ENCODE measurements at regions not wholly inside any gene's neighbourhood (a gene's known extent, or its start where the extent isn't known, plus 50 kb on each side); places are given as distances from the start of the nearest gene placed in this dataset.

DNA sequence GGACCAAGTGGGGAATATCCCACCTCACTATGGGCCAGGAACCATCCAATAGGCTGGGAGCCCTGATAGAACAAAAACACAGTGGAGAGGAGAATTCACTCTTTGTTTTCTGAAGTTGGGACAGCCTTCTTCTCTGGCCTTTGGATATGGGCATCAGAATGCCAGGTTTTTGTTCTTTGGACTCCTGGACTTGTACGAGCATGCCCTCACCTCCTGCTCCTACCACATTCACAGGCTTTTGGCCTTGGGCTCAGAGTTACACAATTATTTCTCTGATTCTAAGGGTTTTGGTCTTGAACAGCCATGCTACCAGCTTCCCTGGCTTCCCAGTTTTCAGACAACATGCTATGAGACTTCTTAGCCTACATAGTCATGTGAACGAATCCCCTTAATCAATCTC, 732.9 kb upstream of the VRK2 start:
- Histone ChIP-seq H4K20me1 (ENCODE audit: insufficient read depth, low read length) (no peaks in the 10 kb centered on the region), H3K36me3 (replicated peaks; ENCODE audit: insufficient read depth, low read length) (no peaks in the 10 kb centered on the region), H2AFZ (ENCODE audit: low read length) (no peak overlapping the region), H3K79me2 (ENCODE audit: low read length) (no peaks in the 10 kb centered on the region), H3K9me2 (replicated peaks; ENCODE audit: insufficient read depth, low read length) (no peaks in the 10 kb centered on the region), H3K9ac (ENCODE audit: low read length) (no peak overlapping the region), H3K27me3 (replicated peaks; ENCODE audit: insufficient read depth, low read length) (no peaks in the 10 kb centered on the region), H3K9me3 (replicated peaks; ENCODE audit: insufficient read depth, low read length) (no peaks in the 10 kb centered on the region), H3F3A (ENCODE audit: insufficient read depth, low read length) (no peaks in the 10 kb centered on the region), H3K4me1 (ENCODE audit: low read length) (no peaks in the 10 kb centered on the region), H3K27ac (ENCODE audit: low read length) (no peak overlapping the region), H3K4me2 (ENCODE audit: low read depth, low read length) (no peak overlapping the region), H3K4me3 (ENCODE audit: low read length) (no peak overlapping the region)
- DNase-seq, result no peak
- TF ChIP-seq, protein P1, sequence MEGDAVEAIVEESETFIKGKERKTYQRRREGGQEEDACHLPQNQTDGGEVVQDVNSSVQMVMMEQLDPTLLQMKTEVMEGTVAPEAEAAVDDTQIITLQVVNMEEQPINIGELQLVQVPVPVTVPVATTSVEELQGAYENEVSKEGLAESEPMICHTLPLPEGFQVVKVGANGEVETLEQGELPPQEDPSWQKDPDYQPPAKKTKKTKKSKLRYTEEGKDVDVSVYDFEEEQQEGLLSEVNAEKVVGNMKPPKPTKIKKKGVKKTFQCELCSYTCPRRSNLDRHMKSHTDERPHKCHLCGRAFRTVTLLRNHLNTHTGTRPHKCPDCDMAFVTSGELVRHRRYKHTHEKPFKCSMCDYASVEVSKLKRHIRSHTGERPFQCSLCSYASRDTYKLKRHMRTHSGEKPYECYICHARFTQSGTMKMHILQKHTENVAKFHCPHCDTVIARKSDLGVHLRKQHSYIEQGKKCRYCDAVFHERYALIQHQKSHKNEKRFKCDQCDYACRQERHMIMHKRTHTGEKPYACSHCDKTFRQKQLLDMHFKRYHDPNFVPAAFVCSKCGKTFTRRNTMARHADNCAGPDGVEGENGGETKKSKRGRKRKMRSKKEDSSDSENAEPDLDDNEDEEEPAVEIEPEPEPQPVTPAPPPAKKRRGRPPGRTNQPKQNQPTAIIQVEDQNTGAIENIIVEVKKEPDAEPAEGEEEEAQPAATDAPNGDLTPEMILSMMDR (IDR thresholded peaks at IDR 0.05; ENCODE audit: low read length), result no peak
- TF ChIP-seq EZH2phosphoT487 (IDR thresholded peaks at IDR 0.05; ENCODE audit: low read length) (no peak), EZH2 (optimal IDR thresholded peaks at IDR 0.05; ENCODE audit: low read depth, low read length) (no peak)

DNA sequence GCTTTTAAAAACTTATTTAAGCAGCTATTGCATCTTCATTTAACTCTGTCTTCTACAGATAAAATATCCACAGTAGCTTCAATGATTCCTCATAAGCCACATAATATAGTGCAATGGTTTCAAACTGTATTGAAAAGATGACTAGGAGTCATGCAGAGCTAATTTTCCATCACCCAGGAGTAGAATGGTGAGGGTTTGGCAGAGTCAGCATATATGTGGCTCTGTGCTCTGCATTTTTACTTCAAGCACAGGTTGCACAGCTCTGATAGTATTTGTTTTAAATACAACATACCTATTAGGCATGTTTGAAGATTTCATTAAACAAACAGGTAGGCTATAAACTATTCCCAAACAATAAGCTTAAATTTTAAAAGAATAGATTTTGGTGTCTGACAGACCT, 731.9 kb upstream of the VRK2 start:
- Histone ChIP-seq H3K9ac (ENCODE audit: low read length) (no peak overlapping the region), H3K9me2 (replicated peaks; ENCODE audit: insufficient read depth, low read length) (no peaks in the 10 kb centered on the region), H3K4me3 (ENCODE audit: low read length) (no peak overlapping the region), H3K27me3 (replicated peaks; ENCODE audit: insufficient read depth, low read length) (no peaks in the 10 kb centered on the region), H3F3A (ENCODE audit: insufficient read depth, low read length) (no peaks in the 10 kb centered on the region), H3K27ac (ENCODE audit: low read length) (no peak overlapping the region), H4K20me1 (ENCODE audit: insufficient read depth, low read length) (no peaks in the 10 kb centered on the region), H2AFZ (ENCODE audit: low read length) (no peak overlapping the region), H3K4me2 (ENCODE audit: low read depth, low read length) (no peak overlapping the region), H3K36me3 (replicated peaks; ENCODE audit: insufficient read depth, low read length) (no peaks in the 10 kb centered on the region), H3K4me1 (ENCODE audit: low read length) (no peaks in the 10 kb centered on the region), H3K9me3 (replicated peaks; ENCODE audit: insufficient read depth, low read length) (no peaks in the 10 kb centered on the region), H3K79me2 (ENCODE audit: low read length) (no peaks in the 10 kb centered on the region)
- no peak for TF ChIP-seq EZH2phosphoT487 (IDR thresholded peaks at IDR 0.05; ENCODE audit: low read length)
- TF ChIP-seq EZH2 (optimal IDR thresholded peaks at IDR 0.05; ENCODE audit: low read depth, low read length), result no peak
- no peak for DNase-seq

DNA sequence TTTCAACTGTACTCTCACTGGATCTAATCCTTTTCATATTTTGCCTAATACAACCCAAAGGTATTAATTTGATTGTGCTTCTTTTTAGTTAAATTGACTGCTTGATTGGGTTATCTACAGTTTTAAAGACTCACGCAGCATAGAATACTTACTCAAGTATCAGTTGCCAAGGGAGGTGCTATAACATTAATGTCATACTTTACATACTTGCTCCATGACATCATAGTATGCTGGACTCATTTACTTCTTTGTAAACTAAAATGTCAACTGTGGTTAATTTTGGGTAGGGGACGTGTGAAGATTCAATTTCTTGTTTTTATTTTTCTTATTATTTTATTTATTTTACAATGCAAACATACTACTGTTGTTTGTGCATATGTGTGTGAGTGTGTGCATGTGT, 716.2 kb upstream of the VRK2 start:
- Histone ChIP-seq H3K9me2 (replicated peaks; ENCODE audit: insufficient read depth, low read length) (no peaks in the 10 kb centered on the region), H2AFZ (ENCODE audit: low read length) (no peak overlapping the region), H3K79me2 (ENCODE audit: low read length) (no peaks in the 10 kb centered on the region), H3K27ac (ENCODE audit: low read length) (no peak overlapping the region), H3K9ac (ENCODE audit: low read length) (no peak overlapping the region), H3K4me3 (ENCODE audit: low read length) (no peak overlapping the region), H4K20me1 (ENCODE audit: insufficient read depth, low read length) (no peaks in the 10 kb centered on the region), H3K4me1 (ENCODE audit: low read length) (no peaks in the 10 kb centered on the region), H3F3A (ENCODE audit: insufficient read depth, low read length) (no peaks in the 10 kb centered on the region), H3K4me2 (ENCODE audit: low read depth, low read length) (no peak overlapping the region), H3K36me3 (replicated peaks; ENCODE audit: insufficient read depth, low read length) (no peaks in the 10 kb centered on the region), H3K27me3 (replicated peaks; ENCODE audit: insufficient read depth, low read length) (no peaks in the 10 kb centered on the region), H3K9me3 (replicated peaks; ENCODE audit: insufficient read depth, low read length) (no peaks in the 10 kb centered on the region)
- no peak for DNase-seq
- TF ChIP-seq EZH2phosphoT487 (IDR thresholded peaks at IDR 0.05; ENCODE audit: low read length), result no peak
- TF ChIP-seq, protein P1 (IDR thresholded peaks at IDR 0.05; ENCODE audit: low read length), result no peak
- no peak for TF ChIP-seq EZH2 (optimal IDR thresholded peaks at IDR 0.05; ENCODE audit: low read depth, low read length)

DNA sequence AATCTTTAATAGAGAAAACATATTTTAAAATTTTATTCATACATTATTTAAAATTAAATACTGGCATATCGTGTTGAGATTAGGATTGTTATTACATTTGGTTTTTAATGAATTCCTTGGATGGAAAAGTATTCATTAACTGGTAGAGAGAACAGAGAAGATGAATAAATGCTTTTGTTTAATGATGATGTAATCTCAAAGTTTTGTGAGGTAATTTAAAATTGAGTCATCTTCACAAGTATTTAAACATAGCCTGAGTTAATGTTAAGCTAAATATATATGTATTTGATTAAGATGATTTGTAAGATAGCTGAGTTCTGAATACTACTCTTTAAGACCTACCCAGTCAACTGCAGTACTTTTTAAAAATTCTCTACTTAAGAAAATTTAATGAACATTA, 713.4 kb upstream of the VRK2 start:
- H3K27ac ChIP-seq (ENCODE audit: low read length), result no peak overlapping the region
- no peak overlapping the region for H3K9ac ChIP-seq (ENCODE audit: low read length)
- H3K36me3 ChIP-seq (replicated peaks; ENCODE audit: insufficient read depth, low read length), result no peaks in the 10 kb centered on the region
- H3K27me3 ChIP-seq (replicated peaks; ENCODE audit: insufficient read depth, low read length), result no peaks in the 10 kb centered on the region
- TF ChIP-seq EZH2phosphoT487 (IDR thresholded peaks at IDR 0.05; ENCODE audit: low read length) (no peak), EZH2 (optimal IDR thresholded peaks at IDR 0.05; ENCODE audit: low read depth, low read length) (no peak)
- TF ChIP-seq, protein P1 (IDR thresholded peaks at IDR 0.05; ENCODE audit: low read length), result no peak
- no peaks in the 10 kb centered on the region for H3K4me1 ChIP-seq (ENCODE audit: low read length)
- no peaks in the 10 kb centered on the region for H3K9me3 ChIP-seq (replicated peaks; ENCODE audit: insufficient read depth, low read length)
- H3F3A ChIP-seq (ENCODE audit: insufficient read depth, low read length), result no peaks in the 10 kb centered on the region
- no peaks in the 10 kb centered on the region for H3K79me2 ChIP-seq (ENCODE audit: low read length)
- no peak overlapping the region for H3K4me2 ChIP-seq (ENCODE audit: low read depth, low read length)
- H2AFZ ChIP-seq (ENCODE audit: low read length), result no peak overlapping the region
- no peak overlapping the region for H3K4me3 ChIP-seq (ENCODE audit: low read length)
- no peaks in the 10 kb centered on the region for H4K20me1 ChIP-seq (ENCODE audit: insufficient read depth, low read length)
- DNase-seq, result no peak
- H3K9me2 ChIP-seq (replicated peaks; ENCODE audit: insufficient read depth, low read length), result no peaks in the 10 kb centered on the region
